ENCODE measurements at regions not wholly inside any gene's neighbourhood (a gene's known extent, or its start where the extent isn't known, plus 50 kb on each side); places are given as distances from the start of the nearest gene placed in this dataset.

GRCh38 chr3:9301091-9301490 is 51.6 kb upstream of the SRGAP3 start:
- no peak for DNase-seq (ENCODE audit: low spot score)
- no peaks in the 10 kb centered on the region for H3K36me3 Mint-ChIP-seq (ENCODE audit: low read depth)
- no peak overlapping the region for H3K4me3 Mint-ChIP-seq
- intact Hi-C loops (cut with micrococcal nuclease), result no loop called here
- H3K9me3 Mint-ChIP-seq, result peaks cover 4% of the 10 kb centered on the region
- peaks cover 5% of the 10 kb centered on the region for H3K4me1 Mint-ChIP-seq (ENCODE audit: low read depth)
- peaks cover 3% of the 10 kb centered on the region for H3K27me3 Mint-ChIP-seq (ENCODE audit: insufficient read depth)
- no peak overlapping the region for H3K27ac Mint-ChIP-seq

- intact Hi-C loops (cut with micrococcal nuclease), result loop anchor here (1.0 kb wide), 4 partner anchors 77 to 532 kb away; partner anchors contain the start of gene OXTR
- no peak overlapping the region for H3K27ac Mint-ChIP-seq
- no peak overlapping the region for H3K4me3 Mint-ChIP-seq
- H3K4me1 Mint-ChIP-seq (ENCODE audit: low read depth), result peaks cover 5% of the 10 kb centered on the region
- H3K36me3 Mint-ChIP-seq (ENCODE audit: low read depth), result no peaks in the 10 kb centered on the region
- H3K9me3 Mint-ChIP-seq, result peaks cover 4% of the 10 kb centered on the region
- H3K27me3 Mint-ChIP-seq (ENCODE audit: insufficient read depth), result peaks cover 3% of the 10 kb centered on the region
- DNase-seq (ENCODE audit: low spot score), result no peak
Measured at GRCh38 chr3:9301798-9302197, 52.4 kb upstream of the SRGAP3 start.

- H3K27me3 Mint-ChIP-seq (ENCODE audit: insufficient read depth), result peaks cover 3% of the 10 kb centered on the region
- H3K36me3 Mint-ChIP-seq (ENCODE audit: low read depth), result no peaks in the 10 kb centered on the region
- intact Hi-C loops (cut with micrococcal nuclease), result loop anchor here (1.0 kb wide), 4 partner anchors 78 to 533 kb away; partner anchors contain the start of gene OXTR
- H3K9me3 Mint-ChIP-seq, result peaks cover 4% of the 10 kb centered on the region
- DNase-seq (ENCODE audit: low spot score), result peak; percentile 63
- peaks cover 5% of the 10 kb centered on the region for H3K4me1 Mint-ChIP-seq (ENCODE audit: low read depth)
- no peak overlapping the region for H3K4me3 Mint-ChIP-seq
- H3K27ac Mint-ChIP-seq, result no peak overlapping the region
Measured at GRCh38 chr3:9302425-9303181, 53.2 kb upstream of the SRGAP3 start.

GRCh38 chr3:9308298-9308990 is 54.4 kb upstream of the THUMPD3 start:
- no peak for DNase-seq (ENCODE audit: low spot score)
- H3K9me3 Mint-ChIP-seq, result no peaks in the 10 kb centered on the region
- no peaks in the 10 kb centered on the region for H3K36me3 Mint-ChIP-seq (ENCODE audit: low read depth)
- intact Hi-C loops (cut with micrococcal nuclease), result no loop called here
- H3K27me3 Mint-ChIP-seq (ENCODE audit: insufficient read depth), result peaks cover 2% of the 10 kb centered on the region
- no peak overlapping the region for H3K4me3 Mint-ChIP-seq
- no peaks in the 10 kb centered on the region for H3K4me1 Mint-ChIP-seq (ENCODE audit: low read depth)
- H3K27ac Mint-ChIP-seq, result no peak overlapping the region

GRCh38 chr3:9310043-9310442 is 52.8 kb upstream of the THUMPD3 start:
- intact Hi-C loops (cut with micrococcal nuclease), result no loop called here
- no peaks in the 10 kb centered on the region for H3K4me1 Mint-ChIP-seq (ENCODE audit: low read depth)
- no peak for DNase-seq (ENCODE audit: low spot score)
- H3K4me3 Mint-ChIP-seq, result no peak overlapping the region
- H3K27me3 Mint-ChIP-seq (ENCODE audit: insufficient read depth), result peaks cover 2% of the 10 kb centered on the region
- no peaks in the 10 kb centered on the region for H3K9me3 Mint-ChIP-seq
- no peak overlapping the region for H3K27ac Mint-ChIP-seq
- H3K36me3 Mint-ChIP-seq (ENCODE audit: low read depth), result no peaks in the 10 kb centered on the region

DNA sequence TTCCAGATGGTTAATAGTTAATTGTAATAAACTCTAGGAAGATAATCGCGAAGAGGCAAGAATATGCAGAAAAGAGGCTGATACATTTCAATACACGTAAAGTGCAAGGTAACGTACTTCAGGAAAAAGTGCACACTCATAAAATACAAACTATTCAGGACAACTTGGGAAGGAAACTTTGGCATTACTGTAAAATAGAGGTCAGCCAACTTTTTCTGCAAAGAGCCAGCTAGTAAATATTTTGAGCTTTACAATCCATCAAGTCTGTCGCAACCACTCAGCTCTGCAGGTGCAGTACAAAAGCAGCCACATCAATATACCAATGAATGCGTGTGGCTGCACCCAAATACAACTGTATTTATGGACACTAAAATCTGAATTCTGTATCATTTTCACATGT is 51.6 kb upstream of the THUMPD3 start:
- no peaks in the 10 kb centered on the region for H3K36me3 Mint-ChIP-seq (ENCODE audit: low read depth)
- no peaks in the 10 kb centered on the region for H3K9me3 Mint-ChIP-seq
- no peak overlapping the region for H3K27ac Mint-ChIP-seq
- no peak for DNase-seq (ENCODE audit: low spot score)
- H3K27me3 Mint-ChIP-seq (ENCODE audit: insufficient read depth), result peaks cover 4% of the 10 kb centered on the region
- intact Hi-C loops (cut with micrococcal nuclease), result no loop called here
- no peaks in the 10 kb centered on the region for H3K4me1 Mint-ChIP-seq (ENCODE audit: low read depth)
- H3K4me3 Mint-ChIP-seq, result no peak overlapping the region
